Tibial nerve (tissue), 4 donors: ENCODE measurements at regions not wholly inside any gene's neighbourhood (a gene's known extent, or its start where the extent isn't known, plus 50 kb on each side); places are given as distances from the start of the nearest gene placed in this dataset.

Experiments used
- DNase-seq, 2 donors: peaks; one replicate each; pipeline ENCODE4 v3.0.0-alpha.2; 2019; ENCODE audit warnings: low spot score in 2 of 2
- H3K27ac ChIP-seq, 4 donors: fragments of 200-600 bp; sonication (generic) in 3 of 4; one replicate each; pipeline ENCODE4 v1.5.1; 2017 to 2019; ENCODE audit warnings: mild to moderate bottlenecking in 1 of 4
- H3K27me3 ChIP-seq, 2 donors: fragments of 200-600 bp; sonication (generic) in 1 of 2; one replicate each; pipeline versions ENCODE4 v1.5.1 to v1.6.0; 2017 to 2019
- H3K36me3 ChIP-seq, 3 donors: fragments of 200-600 bp; sonication (generic); one replicate each; pipeline ENCODE4 v1.5.1; 2018 to 2019
- H3K4me1 ChIP-seq, 4 donors: fragments of 200-600 bp; sonication (generic) in 3 of 4; one replicate each; pipeline ENCODE4 v1.5.1; 2017 to 2019
- H3K4me3 ChIP-seq, 4 donors: fragments of 200-600 bp; sonication (generic) in 3 of 4; one replicate each; pipeline ENCODE4 v1.5.1; 2017 to 2019; ENCODE audit warnings: mild to moderate bottlenecking in 1 of 4, moderate library complexity in 1 of 4
- H3K9me3 ChIP-seq, 4 donors: fragments of 200-600 bp; sonication (generic) in 3 of 4; one replicate each; pipeline ENCODE4 v1.5.1; 2017 to 2019
- CTCF ChIP-seq, 5 experiments: fragments of 200-600 bp in 3 of 5; fragments of 450-650 bp in 2 of 5; sonication (generic) in 3 of 5; IDR thresholded peaks; one replicate each; pipeline ENCODE4 v1.5.1; 2016 to 2019; ENCODE audit warnings: antibody characterized with exemption in 5 of 5, mild to moderate bottlenecking in 3 of 5, moderate library complexity in 2 of 5
- EP300 ChIP-seq, 2 donors: sonication (generic); formaldehyde crosslinking; IDR thresholded peaks; one replicate each; pipeline ENCODE4 v1.6.1; 2017; ENCODE audit warnings: antibody characterized with exemption in 2 of 2, mild to moderate bottlenecking in 1 of 2
- POLR2A ChIP-seq, 2 donors: fragments of 450-650 bp; IDR thresholded peaks; one replicate each; pipeline ENCODE4 v1.6.1; 2017; ENCODE audit warnings: antibody characterized with exemption in 2 of 2, mild to moderate bottlenecking in 2 of 2, moderate library complexity in 2 of 2
- WGBS, 2 donors: methylation state at CpG; one replicate each; pipeline ENCODE4 v1.1.5; 2018; 5-methylcytosine and 5-hydroxymethylcytosine counted together

GRCh38 chr17:45649796-45650195 is 134.3 kb upstream of the CRHR1 start:
- no peaks in the 10 kb centered on the region for H3K9me3 ChIP-seq
- no peak overlapping the region for H3K4me3 ChIP-seq
- DNase-seq: no peak
- H3K27ac ChIP-seq: no peak overlapping the region
- H3K36me3 ChIP-seq: no peaks in the 10 kb centered on the region
- WGBS, 2 donors: 83% methylated on average over 5 of the region's 5 CpGs
- peaks cover 0 to 16% (median 5%) of the 10 kb centered on the region in 4 donors for H3K4me1 ChIP-seq
- H3K27me3 ChIP-seq: peaks cover 0 to 17% of the 10 kb centered on the region in 2 donors
- TF ChIP-seq EP300 (IDR thresholded peaks at IDR 0.05) (no peak), CTCF (IDR thresholded peaks at IDR 0.05) (no peak), POLR2A (IDR thresholded peaks at IDR 0.05) (no peak)

GRCh38 chr17:45650561-45650960 is 133.6 kb upstream of the CRHR1 start:
- no peak for TF ChIP-seq EP300 (IDR thresholded peaks at IDR 0.05)
- TF ChIP-seq POLR2A (IDR thresholded peaks at IDR 0.05): no peak
- no peak for TF ChIP-seq CTCF (IDR thresholded peaks at IDR 0.05)
- Histone ChIP-seq H3K9me3 (no peaks in the 10 kb centered on the region), H3K36me3 (no peaks in the 10 kb centered on the region), H3K27me3 (peaks cover 0 to 17% of the 10 kb centered on the region in 2 donors), H3K4me1 (peaks cover 0 to 16% (median 5%) of the 10 kb centered on the region in 4 donors), H3K4me3 (no peak overlapping the region), H3K27ac (no peak overlapping the region)
- DNase-seq: no peak
- 51 to 59% methylated on average over 7 to 10 of the region's 10 CpGs for WGBS, 2 donors

- DNase-seq: no peak
- Histone ChIP-seq H3K4me1 (peaks cover 0 to 13% (median 4%) of the 10 kb centered on the region in 4 donors), H3K27me3 (peaks cover 0 to 17% of the 10 kb centered on the region in 2 donors), H3K9me3 (no peaks in the 10 kb centered on the region), H3K36me3 (no peaks in the 10 kb centered on the region), H3K27ac (no peak overlapping the region), H3K4me3 (no peak overlapping the region)
- TF ChIP-seq POLR2A (IDR thresholded peaks at IDR 0.05): no peak
- 64 to 66% methylated on average over 8 of the region's 8 CpGs for WGBS, 2 donors
These were observed 132.9 kb upstream of the CRHR1 start for GRCh38 chr17:45651145-45651709.

- DNase-seq: no peak
- H3K4me3 ChIP-seq: no peak overlapping the region
- H3K4me1 ChIP-seq: no peaks in the 10 kb centered on the region
- peaks cover 0 to 15% of the 10 kb centered on the region in 2 donors for H3K27me3 ChIP-seq
- 46 to 51% methylated on average over 4 of the region's 4 CpGs for WGBS, 2 donors
- H3K9me3 ChIP-seq: no peaks in the 10 kb centered on the region
- H3K27ac ChIP-seq: no peak overlapping the region
- no peaks in the 10 kb centered on the region for H3K36me3 ChIP-seq
- no peak for TF ChIP-seq POLR2A (IDR thresholded peaks at IDR 0.05)
These were observed 130.5 kb upstream of the CRHR1 start for GRCh38 chr17:45653616-45654015.

- Histone ChIP-seq H3K4me3 (no peak overlapping the region), H3K9me3 (no peaks in the 10 kb centered on the region), H3K27me3 (no peaks in the 10 kb centered on the region), H3K27ac (no peak overlapping the region), H3K36me3 (no peaks in the 10 kb centered on the region), H3K4me1 (no peaks in the 10 kb centered on the region)
- no peak for DNase-seq
- 93 to 94% methylated on average over 11 of the region's 11 CpGs for WGBS, 2 donors
- TF ChIP-seq CTCF (IDR thresholded peaks at IDR 0.05): no peak
These were observed 127.5 kb upstream of the CRHR1 start for GRCh38 chr17:45656527-45657181.

GRCh38 chr17:45660474-45660873 is 123.6 kb upstream of the CRHR1 start:
- WGBS, 2 donors: 36 to 40% methylated on average over 4 of the region's 4 CpGs
- Histone ChIP-seq H3K4me1 (no peaks in the 10 kb centered on the region), H3K9me3 (peaks cover 0 to 4% (median 0%) of the 10 kb centered on the region in 4 donors), H3K36me3 (no peaks in the 10 kb centered on the region), H3K27ac (no peak overlapping the region), H3K27me3 (peaks cover 0 to 12% of the 10 kb centered on the region in 2 donors), H3K4me3 (no peak overlapping the region)
- TF ChIP-seq EP300 (IDR thresholded peaks at IDR 0.05) (no peak), CTCF (IDR thresholded peaks at IDR 0.05) (no peak), POLR2A (IDR thresholded peaks at IDR 0.05) (no peak)
- no peak for DNase-seq
